HepG2 (cell line): ENCODE measurements at regions not wholly inside any gene's neighbourhood (a gene's known extent, or its start where the extent isn't known, plus 50 kb on each side); places are given as distances from the start of the nearest gene placed in this dataset.

Experiments
- ATAC-seq: fragments of 200-7000 bp; cut with Tn5 transposase; 3 replicates; pipeline ENCODE4 v1.9.1; 2020; ENCODE audit warnings: mild to moderate bottlenecking, moderate library complexity
- BruUV-seq: library from RNA; stranded (reverse); fragments of 400-500 nt; replicated peaks from 2 replicates; lab custom pipeline; 2021; lab: Mats Ljungman, UMichigan
- CTCF ChIA-PET: fragments of 300-600 bp; formaldehyde crosslinking; extraction: SDS; loops from one replicate; lab custom pipeline; 2021; ENCODE audit warnings: low total read pairs, inconsistent platforms, low intra/inter-chr PET ratio; lab: Yijun Ruan, JAX
- POLR2A ChIA-PET: fragments of 350-600 bp; sonication (Branson Sonifier 250); formaldehyde crosslinking; loops from one replicate; lab custom pipeline; 2020; ENCODE audit warnings: antibody characterized with exemption, inconsistent platforms; lab: Yijun Ruan, JAX
- DNase-seq: peaks from one replicate; pipeline ENCODE4 v3.0.0-alpha.2; 2015; ENCODE audit warnings: low spot score
- FAIRE-seq: peaks from 3 replicates; lab custom pipeline; 2011; peaks lifted over from hg19 to GRCh38; lab: Jason Lieb, UNC
- H2AFZ ChIP-seq: one replicate; pipeline ENCODE4 v1.6.1; 2011; ENCODE audit warnings: low read length, inconsistent platforms
- H3K27ac ChIP-seq: fragments of 300-600 bp; 3 replicates; pipeline ENCODE4 v1.8.0; 2011; ENCODE audit warnings: mixed run types, mild to moderate bottlenecking, mixed read lengths, low read length, inconsistent platforms; ENCODE audit not compliant: insufficient read depth; ENCODE audit errors: extremely low read length
- H3K27me3 ChIP-seq, 2 experiments: fragments of 200-600 bp in 1 of 2; 2 replicates in 1 of 2; 3 replicates in 1 of 2; pipeline versions ENCODE4 v1.6.0 to v1.8.0; 2011; ENCODE audit warnings: low read length in 2 of 2, mild to moderate bottlenecking in 2 of 2, moderate library complexity in 2 of 2, inconsistent platforms in 1 of 2; ENCODE audit not compliant: insufficient read depth in 2 of 2, control insufficient read depth in 1 of 2
- H3K36me3 ChIP-seq, 2 experiments: fragments of 200-600 bp in 1 of 2; replicated peaks in 1 of 2; 2 replicates in 1 of 2; 3 replicates in 1 of 2; pipeline versions ENCODE4 v1.5.1 to v1.8.0; 2011; ENCODE audit warnings: low read length in 2 of 2, inconsistent platforms in 1 of 2; ENCODE audit not compliant: insufficient read depth in 2 of 2, control insufficient read depth in 1 of 2
- H3K4me1 ChIP-seq: 2 replicates; pipeline ENCODE4 v1.5.1; 2012; ENCODE audit warnings: low read length, inconsistent platforms; ENCODE audit not compliant: insufficient read depth
- H3K4me2 ChIP-seq: 2 replicates; pipeline ENCODE4 v1.6.0; 2011; ENCODE audit warnings: low read depth, low read length, inconsistent platforms
- H3K4me3 ChIP-seq, 3 experiments: fragments of 200-600 bp in 1 of 3; sonication (generic), shearing (Covaris generic) in 1 of 3; replicated peaks in 1 of 3; 2 replicates each; pipeline ENCODE4 v1.5.1; 2011 to 2016; ENCODE audit warnings: low read length in 3 of 3, inconsistent platforms in 2 of 3, low read depth in 2 of 3, mild to moderate bottlenecking in 2 of 3, control low read depth in 1 of 3, mixed read lengths in 1 of 3; ENCODE audit not compliant: insufficient read depth in 1 of 3
- H3K79me2 ChIP-seq: one replicate; pipeline ENCODE4 v1.6.1; 2011; ENCODE audit warnings: low read length, inconsistent platforms; ENCODE audit not compliant: insufficient read depth
- H3K9ac ChIP-seq: 2 replicates; pipeline ENCODE4 v1.6.0; 2011; ENCODE audit warnings: mild to moderate bottlenecking, low read depth, low read length, inconsistent platforms; ENCODE audit not compliant: insufficient read depth
- H3K9me3 ChIP-seq: 2 replicates; pipeline ENCODE4 v1.5.1; 2012; ENCODE audit warnings: mild to moderate bottlenecking, low read length
- H4K20me1 ChIP-seq: 2 replicates; pipeline ENCODE4 v1.6.0; 2011; ENCODE audit warnings: inconsistent platforms, mild to moderate bottlenecking, low read length, moderate library complexity; ENCODE audit not compliant: insufficient read depth
- JUND ChIP-seq: sonication (generic); formaldehyde crosslinking; IDR thresholded peaks from 2 replicates; pipeline ENCODE4 v1.8.0; 2022; ENCODE audit warnings: mild to moderate bottlenecking, missing genetic modification reagents
- ZNF17 ChIP-seq: sonication (generic); formaldehyde crosslinking; IDR thresholded peaks from 2 replicates; pipeline ENCODE4 v1.5.0; 2020; ENCODE audit warnings: mild to moderate bottlenecking, missing genetic modification reagents
- ZNF563 ChIP-seq: sonication (generic); formaldehyde crosslinking; IDR thresholded peaks from 2 replicates; pipeline ENCODE4 v1.8.0; 2022; ENCODE audit warnings: mild to moderate bottlenecking, moderate library complexity, missing genetic modification reagents
- WGBS: methylation state at CpG from one replicate; pipeline ENCODE4 v1.1.6; 2017; ENCODE audit warnings: low lambda C conversion rate; 5-methylcytosine and 5-hydroxymethylcytosine counted together
- in situ Hi-C: cut with HindIII; loops from 2 replicates; pipeline ENCODE4 v1.10.0; 2017; ENCODE audit warnings: low pct_unique_long_range_greater_than_20kb; ENCODE audit not compliant: extremely low pct_ligation_motif_present
- intact Hi-C: fragments of 100-400 bp; cut with micrococcal nuclease; formaldehyde crosslinking; loops from one replicate; pipeline ENCODE4 v1.10.0; 2022; ENCODE audit not compliant: unreplicated experiment
- TF ChIP-seq, protein P1 (sequence below): sonication (generic); formaldehyde crosslinking; IDR thresholded peaks from 2 replicates; pipeline ENCODE4 v1.4.0; 2020; ENCODE audit warnings: missing genetic modification reagents
- TF ChIP-seq, protein P2 (sequence below): sonication (generic); formaldehyde crosslinking; IDR thresholded peaks from 2 replicates; pipeline ENCODE4 v1.5.1; 2020; ENCODE audit warnings: missing genetic modification reagents, mild to moderate bottlenecking, borderline replicate concordance

DNA sequence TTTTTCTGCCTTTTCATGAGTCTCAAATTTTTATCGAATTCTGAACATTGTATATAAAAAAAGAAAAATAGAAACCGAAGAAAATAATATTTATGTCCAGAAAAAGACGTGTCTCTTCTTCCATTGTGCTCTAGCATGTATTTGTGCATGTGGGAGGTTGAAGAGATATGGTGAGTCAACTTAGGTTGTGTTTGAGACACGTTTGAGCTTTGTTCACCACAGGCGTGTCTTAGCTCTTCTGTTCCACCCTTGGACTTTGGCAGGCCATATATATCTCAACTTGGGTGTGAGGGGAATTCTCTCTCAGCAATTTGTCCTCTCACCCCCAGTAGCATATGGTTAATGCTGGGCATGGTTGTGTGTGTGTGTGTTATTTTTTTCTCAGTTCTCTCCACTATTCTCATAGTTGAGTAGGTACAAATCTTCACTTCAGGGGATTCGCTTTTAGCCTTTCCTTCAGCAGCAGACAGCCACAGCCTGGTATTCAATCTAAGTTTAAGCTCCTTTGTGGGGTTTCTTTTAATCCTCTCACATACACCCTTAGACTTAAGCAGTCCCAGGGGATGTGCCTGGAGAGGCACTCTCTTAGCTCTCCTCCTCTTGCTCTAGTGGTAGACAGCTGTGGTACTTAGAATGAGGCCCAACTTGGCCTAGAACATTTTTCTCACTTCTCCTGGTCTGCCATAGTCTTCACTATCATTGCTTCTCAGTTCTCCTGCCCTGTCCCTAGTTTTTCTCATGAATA, 286.5 kb upstream of the RBMS3 start:
- H3K79me2 ChIP-seq = no peaks in the 10 kb centered on the region
- H3K27me3 ChIP-seq = no peaks in the 10 kb centered on the region
- no peaks in the 10 kb centered on the region for H4K20me1 ChIP-seq
- no peak overlapping the region for H3K9ac ChIP-seq
- no TSS peak for BruUV-seq
- ATAC-seq (no peak), DNase-seq (no peak), FAIRE-seq (no peak)
- H3K9me3 ChIP-seq = peaks cover 55% of the 10 kb centered on the region
- ChIA-PET CTCF (no interaction called here), POLR2A (no interaction called here)
- in situ Hi-C loops (no loop called here), intact Hi-C loops (no loop called here)
- no peak overlapping the region for H2AFZ ChIP-seq
- H3K36me3 ChIP-seq = no peaks in the 10 kb centered on the region
- TF ChIP-seq JUND (CRISPR knock-in tag) = no peak
- TF ChIP-seq ZNF563 (CRISPR knock-in tag) = no peak
- TF ChIP-seq, protein P1, sequence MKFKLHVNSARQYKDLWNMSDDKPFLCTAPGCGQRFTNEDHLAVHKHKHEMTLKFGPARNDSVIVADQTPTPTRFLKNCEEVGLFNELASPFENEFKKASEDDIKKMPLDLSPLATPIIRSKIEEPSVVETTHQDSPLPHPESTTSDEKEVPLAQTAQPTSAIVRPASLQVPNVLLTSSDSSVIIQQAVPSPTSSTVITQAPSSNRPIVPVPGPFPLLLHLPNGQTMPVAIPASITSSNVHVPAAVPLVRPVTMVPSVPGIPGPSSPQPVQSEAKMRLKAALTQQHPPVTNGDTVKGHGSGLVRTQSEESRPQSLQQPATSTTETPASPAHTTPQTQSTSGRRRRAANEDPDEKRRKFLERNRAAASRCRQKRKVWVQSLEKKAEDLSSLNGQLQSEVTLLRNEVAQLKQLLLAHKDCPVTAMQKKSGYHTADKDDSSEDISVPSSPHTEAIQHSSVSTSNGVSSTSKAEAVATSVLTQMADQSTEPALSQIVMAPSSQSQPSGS = no peak
- TF ChIP-seq ZNF17 (CRISPR knock-in tag) = no peak
- TF ChIP-seq, protein P2, sequence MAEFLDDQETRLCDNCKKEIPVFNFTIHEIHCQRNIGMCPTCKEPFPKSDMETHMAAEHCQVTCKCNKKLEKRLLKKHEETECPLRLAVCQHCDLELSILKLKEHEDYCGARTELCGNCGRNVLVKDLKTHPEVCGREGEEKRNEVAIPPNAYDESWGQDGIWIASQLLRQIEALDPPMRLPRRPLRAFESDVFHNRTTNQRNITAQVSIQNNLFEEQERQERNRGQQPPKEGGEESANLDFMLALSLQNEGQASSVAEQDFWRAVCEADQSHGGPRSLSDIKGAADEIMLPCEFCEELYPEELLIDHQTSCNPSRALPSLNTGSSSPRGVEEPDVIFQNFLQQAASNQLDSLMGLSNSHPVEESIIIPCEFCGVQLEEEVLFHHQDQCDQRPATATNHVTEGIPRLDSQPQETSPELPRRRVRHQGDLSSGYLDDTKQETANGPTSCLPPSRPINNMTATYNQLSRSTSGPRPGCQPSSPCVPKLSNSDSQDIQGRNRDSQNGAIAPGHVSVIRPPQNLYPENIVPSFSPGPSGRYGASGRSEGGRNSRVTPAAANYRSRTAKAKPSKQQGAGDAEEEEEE (CRISPR knock-in tag) = no peak
- H3K4me2 ChIP-seq = no peak overlapping the region
- WGBS = 2% methylated on average over 6 of the region's 6 CpGs
- H3K4me3 ChIP-seq = no peak overlapping the region
- H3K27ac ChIP-seq = no peak overlapping the region
- no peaks in the 10 kb centered on the region for H3K4me1 ChIP-seq
